Hematopoietic multipotent progenitor cell treated with erythropoietin and hydrocortisone succinate and interleukin-3 and kit ligand, for 17 days (in vitro differentiated cells): ENCODE measurements at regions not wholly inside any gene's neighbourhood (a gene's known extent, or its start where the extent isn't known, plus 50 kb on each side); places are given as distances from the start of the nearest gene placed in this dataset.
"Not testable (repeated sequence)": the region's sequence is repeated elsewhere in the genome, so short reads cannot be mapped to it uniquely, and the experiment has no call there.

Experiments
- DNase-seq: peaks from one replicate; pipeline ENCODE4 v3.0.0-alpha.2; 2015; ENCODE audit warnings: low spot score

- DNase-seq: no peak
These were observed 80.8 kb upstream of the SLC8A3 start for GRCh38 chr14:70269582-70269981.

GRCh38 chr14:70268760-70269159, 80.0 kb upstream of the SLC8A3 start:
- DNase-seq: no peak

DNA sequence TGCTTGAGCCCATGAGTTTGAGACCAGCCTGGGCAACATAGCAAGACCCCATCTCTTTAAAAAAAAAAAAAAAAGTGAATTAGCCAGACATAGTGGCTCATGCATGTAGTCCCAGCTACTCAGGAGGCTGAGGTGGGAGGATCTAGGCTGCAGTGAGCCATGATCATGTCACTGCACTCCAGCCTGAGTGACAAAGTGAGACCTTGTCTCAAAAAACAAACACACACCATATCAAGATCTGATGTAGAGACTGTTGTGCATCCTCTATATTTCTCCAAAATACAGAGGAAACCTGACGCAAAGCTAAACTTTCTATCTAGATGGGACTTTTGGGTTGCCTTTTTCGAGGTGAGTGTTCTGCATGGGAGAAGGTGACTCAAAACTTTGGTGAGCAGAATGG, 77.4 kb upstream of the SLC8A3 start:
- no peak for DNase-seq

- DNase-seq: peak; percentile 47
These were observed 76.7 kb upstream of the SLC8A3 start for GRCh38 chr14:70265422-70265821.

DNA sequence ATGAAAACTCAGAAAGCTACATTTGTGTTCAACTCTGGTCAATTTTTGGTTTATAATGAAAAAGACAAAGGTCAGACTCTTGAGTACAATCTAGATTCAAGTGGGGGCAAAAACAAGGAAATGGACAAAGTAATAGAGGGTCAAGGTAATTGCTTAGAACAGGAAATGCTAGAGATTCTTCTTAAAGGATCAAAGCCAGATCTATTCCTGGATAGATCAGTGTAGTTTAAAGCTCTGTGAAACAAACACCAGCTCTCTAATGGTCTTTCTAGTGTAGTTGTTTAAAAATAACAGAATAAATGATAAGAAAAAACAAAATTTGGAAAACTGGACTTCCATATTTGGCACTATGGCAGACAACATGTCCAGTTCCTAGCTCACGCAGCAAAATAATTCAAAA, 70.7 kb upstream of the SLC8A3 start:
- no peak for DNase-seq

DNA sequence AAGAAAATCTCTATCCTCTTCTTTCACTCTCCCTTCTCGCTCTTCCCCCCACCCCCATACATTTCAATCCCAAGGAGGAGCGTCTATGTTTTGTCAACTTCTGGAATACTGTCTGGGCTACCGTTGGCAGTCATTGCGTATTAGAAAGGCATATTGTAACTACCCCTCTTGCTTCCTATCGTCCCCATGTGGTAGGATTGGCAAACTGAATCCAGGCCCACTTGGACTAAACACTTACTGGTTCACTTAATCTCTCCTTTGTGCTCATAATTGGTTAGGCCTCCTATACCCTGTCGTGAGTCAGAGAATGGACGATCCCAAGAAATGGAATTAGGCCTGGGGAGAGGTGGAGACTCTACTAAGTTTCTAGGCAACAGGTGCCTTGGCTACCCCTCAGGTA, 68.8 kb upstream of the SLC8A3 start:
- peak; percentile 76 for DNase-seq

- no peak for DNase-seq
These were observed 67.8 kb upstream of the SLC8A3 start for GRCh38 chr14:70256601-70257000.

GRCh38 chr14:70255071-70256057, 66.6 kb upstream of the SLC8A3 start:
- DNase-seq: peak; percentile 75

DNA sequence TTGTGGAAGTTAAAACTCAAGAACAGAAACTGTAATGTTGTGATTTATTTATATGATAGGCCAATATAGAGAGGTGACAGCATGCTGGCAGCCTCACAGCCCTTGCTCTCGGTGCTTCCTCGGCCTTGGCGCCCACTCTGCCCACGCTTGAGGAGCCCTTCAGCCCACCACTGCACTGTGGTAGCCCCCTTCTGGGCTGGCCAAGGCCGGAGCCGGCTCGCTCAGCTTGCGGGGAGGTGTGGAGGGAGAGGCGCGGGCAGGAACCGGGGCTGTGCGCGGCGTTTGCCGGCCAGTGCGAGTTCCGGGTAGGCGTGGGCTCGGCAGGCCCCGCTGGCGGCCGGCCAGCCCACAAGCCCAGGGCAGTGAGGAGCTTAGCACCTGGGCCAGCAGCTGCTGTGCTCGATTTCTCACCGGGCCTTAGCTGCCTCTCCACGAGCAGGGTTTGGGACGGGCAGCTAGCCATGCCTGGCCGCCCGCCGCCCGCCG, 65.8 kb upstream of the SLC8A3 start:
- DNase-seq: peak; percentile 67

DNA sequence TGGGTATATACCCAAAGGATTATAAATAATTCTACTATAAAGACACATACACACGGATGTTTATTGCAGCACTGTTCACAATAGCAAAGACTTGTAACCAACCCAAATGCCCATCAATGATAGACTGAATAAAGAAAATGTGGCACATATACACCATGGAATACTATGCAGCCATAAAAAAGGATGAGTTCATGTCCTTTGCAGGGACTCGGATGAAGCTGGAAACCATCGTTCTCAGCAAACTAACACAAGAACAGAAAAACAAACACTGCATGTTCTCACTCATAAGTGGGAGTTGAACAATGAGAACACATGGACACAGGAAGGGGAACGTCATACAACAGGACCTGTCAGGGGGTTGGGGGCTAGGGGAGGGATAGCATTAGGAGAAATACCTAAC, 64.8 kb upstream of the SLC8A3 start:
- DNase-seq: not testable (repeated sequence)

DNA sequence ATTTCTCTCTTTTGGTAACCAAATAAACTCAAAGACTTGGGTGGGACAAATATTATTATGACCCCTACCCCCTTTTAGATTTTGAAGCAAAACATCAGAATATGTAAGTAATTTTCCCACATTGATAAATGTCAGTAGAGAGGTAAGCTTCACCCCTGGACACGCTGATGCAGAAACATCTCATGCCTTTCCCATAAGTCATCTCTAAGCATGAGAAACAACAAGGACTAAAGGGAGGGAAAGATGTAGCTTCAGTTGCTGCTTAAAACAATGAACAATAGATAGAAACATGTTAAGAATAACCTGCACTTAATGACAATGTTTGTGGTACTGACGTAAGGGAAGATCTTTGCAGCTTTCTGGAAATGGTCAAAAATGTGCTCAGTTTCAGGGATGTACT, 56.3 kb upstream of the SLC8A3 start:
- no peak for DNase-seq

- DNase-seq: no peak
These were observed 51.1 kb upstream of the SLC8A3 start for GRCh38 chr14:70239802-70240201.

DNA sequence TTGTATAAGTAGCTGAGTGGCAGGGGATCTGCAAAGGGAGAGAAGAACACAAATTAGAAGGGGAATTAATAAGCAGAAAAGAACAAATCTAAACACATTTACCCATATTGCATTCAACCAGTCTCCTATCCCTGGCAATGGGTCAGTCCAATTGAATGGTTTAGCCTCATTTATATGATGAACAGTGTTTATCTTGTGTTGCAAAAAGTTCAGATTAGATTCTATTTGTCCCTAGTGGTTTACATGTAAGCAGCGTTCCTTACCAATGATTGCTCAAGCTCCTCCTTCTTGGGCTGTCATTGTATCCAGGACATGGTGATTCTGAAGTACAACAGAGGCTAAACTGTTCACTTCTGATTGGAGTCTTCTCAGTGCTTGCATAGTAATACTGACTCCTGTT, 49.9 kb upstream of the SLC8A3 start:
- peak; percentile 39 for DNase-seq
